HL-60 (cell line): ENCODE measurements at regions not wholly inside any gene's neighbourhood (a gene's known extent, or its start where the extent isn't known, plus 50 kb on each side); places are given as distances from the start of the nearest gene placed in this dataset.

Experiments used
- CTCF ChIP-seq: IDR thresholded peaks from one replicate; pipeline ENCODE4 v1.5.1; 2011; ENCODE audit warnings: low read length, control low read depth, inconsistent platforms; ENCODE audit not compliant: insufficient read depth
- GABPA ChIP-seq: IDR thresholded peaks from 2 replicates; pipeline ENCODE4 v1.6.1; 2012; ENCODE audit warnings: low read depth
- POLR2AphosphoS5 ChIP-seq: IDR thresholded peaks from 2 replicates; pipeline ENCODE4 v1.6.1; 2012; ENCODE audit warnings: low read depth

- TF ChIP-seq CTCF (no peak), GABPA (no peak), POLR2AphosphoS5 (no peak)
Measured at GRCh38 chr15:97520689-97521088, 439.8 kb upstream of the ARRDC4 start.
